AG09309 (cell line): ENCODE measurements at regions not wholly inside any gene's neighbourhood (a gene's known extent, or its start where the extent isn't known, plus 50 kb on each side); places are given as distances from the start of the nearest gene placed in this dataset.
"Not testable (repeated sequence)": the region's sequence is repeated elsewhere in the genome, so short reads cannot be mapped to it uniquely, and the experiment has no call there.

ENCODE experiments used
- DNase-seq: peaks from one replicate; pipeline ENCODE4 v3.0.0-alpha.2; 2010; ENCODE audit warnings: low read depth
- H3K4me3 ChIP-seq: 2 replicates; pipeline ENCODE4 v1.5.1; 2011; ENCODE audit warnings: mild to moderate bottlenecking, low read depth, low read length, moderate library complexity; ENCODE audit not compliant: control insufficient read depth
- CTCF ChIP-seq: IDR thresholded peaks from 2 replicates; pipeline ENCODE4 v1.5.1; 2011; ENCODE audit warnings: mild to moderate bottlenecking, low read depth, low read length, inconsistent platforms; ENCODE audit not compliant: insufficient read depth, control insufficient read depth; ENCODE audit errors: missing control alignments

GRCh38 chr18:38494065-38494464, 928.5 kb upstream of the CELF4 start:
- TF ChIP-seq CTCF, result no peak
- no peak overlapping the region for H3K4me3 ChIP-seq
- DNase-seq, result no peak

GRCh38 chr18:38491195-38491594, 925.6 kb upstream of the CELF4 start:
- H3K4me3 ChIP-seq, result no peak overlapping the region
- TF ChIP-seq CTCF, result no peak
- no peak for DNase-seq

GRCh38 chr18:38489721-38490120, 924.1 kb upstream of the CELF4 start:
- not testable (repeated sequence) for H3K4me3 ChIP-seq, DNase-seq

- DNase-seq, result no peak
- TF ChIP-seq CTCF, result no peak
- no peak overlapping the region for H3K4me3 ChIP-seq
Observed at GRCh38 chr18:38487521-38487920, 921.9 kb upstream of the CELF4 start.

- H3K4me3 ChIP-seq, result no peak overlapping the region
- TF ChIP-seq CTCF, result no peak
- no peak for DNase-seq
Observed at GRCh38 chr18:38483326-38483725, 917.7 kb upstream of the CELF4 start.

- DNase-seq, result no peak
- H3K4me3 ChIP-seq, result no peak overlapping the region
- no peak for TF ChIP-seq CTCF
Observed at GRCh38 chr18:38481576-38481975, 916.0 kb upstream of the CELF4 start.

GRCh38 chr18:38475686-38476085, 910.1 kb upstream of the CELF4 start:
- DNase-seq, result no peak
- no peak for TF ChIP-seq CTCF
- no peak overlapping the region for H3K4me3 ChIP-seq
